Smooth muscle cell of the brain vasculature (primary cell): ENCODE measurements at regions not wholly inside any gene's neighbourhood (a gene's known extent, or its start where the extent isn't known, plus 50 kb on each side); places are given as distances from the start of the nearest gene placed in this dataset.

ENCODE experiments used
- DNase-seq: peaks from one replicate; pipeline ENCODE4 v3.0.0-alpha.2; 2012; ENCODE audit warnings: low read depth, low spot score

GRCh38 chr14:38145142-38145541, 62.6 kb upstream of the SSTR1 start:
- DNase-seq, result no peak

- no peak for DNase-seq
These were observed 57.6 kb upstream of the SSTR1 start for GRCh38 chr14:38150075-38150474.
